ENCODE measurements at regions not wholly inside any gene's neighbourhood (a gene's known extent, or its start where the extent isn't known, plus 50 kb on each side); places are given as distances from the start of the nearest gene placed in this dataset.
A peak's percentile ranks its signal among the peaks of the same experiment; 100 is the strongest.
"Not testable (repeated sequence)": the region's sequence is repeated elsewhere in the genome, so short reads cannot be mapped to it uniquely, and the experiment has no call there.

GRCh38 chr4:72875545-72875944, 194.0 kb downstream of the COX18 start:
- DNase-seq (ENCODE audit: low spot score) = no peak

- no peak for DNase-seq (ENCODE audit: low spot score)
Measured at GRCh38 chr4:72875138-72875537, 194.4 kb downstream of the COX18 start.

GRCh38 chr4:72864898-72865297, 204.6 kb downstream of the COX18 start:
- no peak for DNase-seq (ENCODE audit: low spot score)

GRCh38 chr4:72864277-72864676, 205.2 kb downstream of the COX18 start:
- DNase-seq (ENCODE audit: low spot score) = not testable (repeated sequence)

GRCh38 chr4:72860766-72861165, 208.8 kb downstream of the COX18 start:
- no peak for DNase-seq (ENCODE audit: low spot score)

GRCh38 chr4:72858328-72858727, 211.2 kb downstream of the COX18 start:
- no peak for DNase-seq (ENCODE audit: low spot score)

- no peak for DNase-seq (ENCODE audit: low spot score)
Measured at GRCh38 chr4:72857787-72858186, 211.7 kb downstream of the COX18 start.

- DNase-seq (ENCODE audit: low spot score) = no peak
Measured at GRCh38 chr4:72857216-72857615, 212.3 kb downstream of the COX18 start.

GRCh38 chr4:72846280-72847111, 223.0 kb downstream of the COX18 start:
- DNase-seq (ENCODE audit: low spot score) = peak; percentile 40

- no peak for DNase-seq (ENCODE audit: low spot score)
Measured at GRCh38 chr4:72843466-72843865, 226.1 kb downstream of the COX18 start.

GRCh38 chr4:72842323-72842722, 227.2 kb downstream of the COX18 start:
- no peak for DNase-seq (ENCODE audit: low spot score)

GRCh38 chr4:72840166-72840565, 229.3 kb downstream of the COX18 start:
- DNase-seq (ENCODE audit: low spot score) = not testable (repeated sequence)

- no peak for DNase-seq (ENCODE audit: low spot score)
Measured at GRCh38 chr4:72828864-72829263, 240.7 kb downstream of the COX18 start.

- no peak for DNase-seq (ENCODE audit: low spot score)
Measured at GRCh38 chr4:72827968-72828367, 241.5 kb downstream of the COX18 start.

GRCh38 chr4:72820107-72820506, 249.4 kb downstream of the COX18 start:
- DNase-seq (ENCODE audit: low spot score) = no peak

GRCh38 chr4:72817012-72817411, 248.0 kb upstream of the ADAMTS3 start:
- no peak for DNase-seq (ENCODE audit: low spot score)

GRCh38 chr4:72814241-72814640, 245.2 kb upstream of the ADAMTS3 start:
- no peak for DNase-seq (ENCODE audit: low spot score)

- no peak for DNase-seq (ENCODE audit: low spot score)
Measured at GRCh38 chr4:72809208-72809607, 240.2 kb upstream of the ADAMTS3 start.

- no peak for DNase-seq (ENCODE audit: low spot score)
Measured at GRCh38 chr4:72805284-72805683, 236.3 kb upstream of the ADAMTS3 start.

GRCh38 chr4:72797486-72797885, 228.5 kb upstream of the ADAMTS3 start:
- DNase-seq (ENCODE audit: low spot score) = no peak

GRCh38 chr4:72791054-72791453, 222.0 kb upstream of the ADAMTS3 start:
- DNase-seq (ENCODE audit: low spot score) = no peak

- no peak for DNase-seq (ENCODE audit: low spot score)
Measured at GRCh38 chr4:72786401-72786990, 217.5 kb upstream of the ADAMTS3 start.

GRCh38 chr4:72779241-72779640, 210.2 kb upstream of the ADAMTS3 start:
- DNase-seq (ENCODE audit: low spot score) = no peak

- DNase-seq (ENCODE audit: low spot score) = no peak
Measured at GRCh38 chr4:72777436-72777835, 208.4 kb upstream of the ADAMTS3 start.

Data from NAMALWA (cell line).